Stimulated activated CD4-positive, alpha-beta T cell treated with anti-CD3 and anti-CD28 coated beads, Interleukin-4, amount 100 ng/mL, for 4 hours (primary cell): ENCODE measurements at regions not wholly inside any gene's neighbourhood (a gene's known extent, or its start where the extent isn't known, plus 50 kb on each side); places are given as distances from the start of the nearest gene placed in this dataset.

Experiments
- DNase-seq, 2 experiments: peaks; one replicate each; pipeline ENCODE4 v3.0.0-alpha.2; 2020

GRCh38 chr2:11104794-11105660, 50.2 kb upstream of the SLC66A3 start:
- no peak for DNase-seq
